Ovary (tissue), 3 donors: ENCODE measurements at regions not wholly inside any gene's neighbourhood (a gene's known extent, or its start where the extent isn't known, plus 50 kb on each side); places are given as distances from the start of the nearest gene placed in this dataset.

Experiments
- EP300 ChIP-seq: sonication (generic); formaldehyde crosslinking; IDR thresholded peaks from one replicate; pipeline ENCODE4 v1.6.1; 2017; ENCODE audit warnings: antibody characterized with exemption
- POLR2A ChIP-seq: fragments of 450-650 bp; IDR thresholded peaks from one replicate; pipeline ENCODE4 v1.6.1; 2017; ENCODE audit warnings: antibody characterized with exemption, mild to moderate bottlenecking, moderate library complexity
- TF ChIP-seq, protein P1 (sequence below), 3 donors: fragments of 450-650 bp in 2 of 3; fragments of 200-600 bp in 1 of 3; IDR thresholded peaks; one replicate each; pipeline versions ENCODE4 v1.5.1 to v1.8.0; 2016 to 2022; ENCODE audit warnings: antibody characterized with exemption in 3 of 3, mild to moderate bottlenecking in 1 of 3
- donor health status: DM: no; HTN: no; CAD: no.

- TF ChIP-seq, protein P1, sequence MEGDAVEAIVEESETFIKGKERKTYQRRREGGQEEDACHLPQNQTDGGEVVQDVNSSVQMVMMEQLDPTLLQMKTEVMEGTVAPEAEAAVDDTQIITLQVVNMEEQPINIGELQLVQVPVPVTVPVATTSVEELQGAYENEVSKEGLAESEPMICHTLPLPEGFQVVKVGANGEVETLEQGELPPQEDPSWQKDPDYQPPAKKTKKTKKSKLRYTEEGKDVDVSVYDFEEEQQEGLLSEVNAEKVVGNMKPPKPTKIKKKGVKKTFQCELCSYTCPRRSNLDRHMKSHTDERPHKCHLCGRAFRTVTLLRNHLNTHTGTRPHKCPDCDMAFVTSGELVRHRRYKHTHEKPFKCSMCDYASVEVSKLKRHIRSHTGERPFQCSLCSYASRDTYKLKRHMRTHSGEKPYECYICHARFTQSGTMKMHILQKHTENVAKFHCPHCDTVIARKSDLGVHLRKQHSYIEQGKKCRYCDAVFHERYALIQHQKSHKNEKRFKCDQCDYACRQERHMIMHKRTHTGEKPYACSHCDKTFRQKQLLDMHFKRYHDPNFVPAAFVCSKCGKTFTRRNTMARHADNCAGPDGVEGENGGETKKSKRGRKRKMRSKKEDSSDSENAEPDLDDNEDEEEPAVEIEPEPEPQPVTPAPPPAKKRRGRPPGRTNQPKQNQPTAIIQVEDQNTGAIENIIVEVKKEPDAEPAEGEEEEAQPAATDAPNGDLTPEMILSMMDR (IDR thresholded peaks at IDR 0.05): no peak
- no peak for TF ChIP-seq POLR2A
- no peak for TF ChIP-seq EP300
These were observed 513.4 kb upstream of the GRM3 start for GRCh38 chr7:86130268-86130667.
